ENCODE measurements at regions not wholly inside any gene's neighbourhood (a gene's known extent, or its start where the extent isn't known, plus 50 kb on each side); places are given as distances from the start of the nearest gene placed in this dataset.

- Mint-ChIP-seq H3K4me3 (ENCODE audit: unreplicated experiment) (no peak overlapping the region), H3K9me3 (ENCODE audit: unreplicated experiment) (peaks cover 2% of the 10 kb centered on the region)
These were observed 569.1 kb upstream of the KCND2 start for GRCh38 chr7:119703895-119704294.

GRCh38 chr7:119706608-119707007 is 566.4 kb upstream of the KCND2 start:
- H3K4me3 ChIP-seq (ENCODE audit: insufficient read depth, low read depth, low read length): no peak overlapping the region
- FAIRE-seq (no peak), DNase-seq (ENCODE audit: low read depth) (no peak)
- H3K4me2 ChIP-seq (ENCODE audit: low read length): no peak overlapping the region
- H3K9ac ChIP-seq (ENCODE audit: low read length): no peak overlapping the region
- no peaks in the 10 kb centered on the region for H3K79me2 ChIP-seq (ENCODE audit: insufficient read depth, low read length)
- H3K36me3 Mint-ChIP-seq (ENCODE audit: low read depth, unreplicated experiment): no peaks in the 10 kb centered on the region
- no peak overlapping the region for H3K4me3 Mint-ChIP-seq (ENCODE audit: unreplicated experiment)
- no peaks in the 10 kb centered on the region for H3K4me1 Mint-ChIP-seq (ENCODE audit: low read depth, unreplicated experiment)
- H4K20me1 ChIP-seq (ENCODE audit: insufficient read depth, low read length): no peaks in the 10 kb centered on the region
- no peaks in the 10 kb centered on the region for H3K4me1 ChIP-seq (ENCODE audit: insufficient read depth, low read length)
- H3K36me3 ChIP-seq (ENCODE audit: insufficient read depth, low read length): no peaks in the 10 kb centered on the region
- no peak overlapping the region for H2AFZ ChIP-seq (ENCODE audit: low read depth, low read length)
- TF ChIP-seq CTCF (IDR thresholded peaks at IDR 0.05; ENCODE audit: insufficient read depth, low read depth, low read length) (no peak), EZH2 (IDR thresholded peaks at IDR 0.05; ENCODE audit: insufficient read depth, low read length) (no peak)
- H3K27me3 ChIP-seq (ENCODE audit: insufficient read depth, low read length): no peaks in the 10 kb centered on the region
- H3K9me3 Mint-ChIP-seq (ENCODE audit: unreplicated experiment): peaks cover 2% of the 10 kb centered on the region
- no peak overlapping the region for H3K27ac ChIP-seq (ENCODE audit: low read depth, low read length)
- no peaks in the 10 kb centered on the region for H3K9me3 ChIP-seq (ENCODE audit: insufficient read depth, low read depth, low read length)
- no peaks in the 10 kb centered on the region for H3K27me3 Mint-ChIP-seq (ENCODE audit: low read depth, unreplicated experiment)
- H3K27ac Mint-ChIP-seq (ENCODE audit: unreplicated experiment): no peak overlapping the region

More at GRCh38 chr7:119703895-119704294, 569.1 kb upstream of the KCND2 start:
- H3K4me1 ChIP-seq (ENCODE audit: insufficient read depth, low read length): no peaks in the 10 kb centered on the region
- no peaks in the 10 kb centered on the region for H3K36me3 ChIP-seq (ENCODE audit: insufficient read depth, low read length)
- no peak overlapping the region for H3K9ac ChIP-seq (ENCODE audit: low read length)
- H3K27ac ChIP-seq (ENCODE audit: low read depth, low read length): no peak overlapping the region
- Mint-ChIP-seq H3K36me3 (ENCODE audit: low read depth, unreplicated experiment) (no peaks in the 10 kb centered on the region), H3K27ac (ENCODE audit: unreplicated experiment) (no peak overlapping the region), H3K4me1 (ENCODE audit: low read depth, unreplicated experiment) (no peaks in the 10 kb centered on the region), H3K27me3 (ENCODE audit: low read depth, unreplicated experiment) (no peaks in the 10 kb centered on the region)
- FAIRE-seq: no peak
- no peaks in the 10 kb centered on the region for H4K20me1 ChIP-seq (ENCODE audit: insufficient read depth, low read length)
- DNase-seq (ENCODE audit: low read depth): no peak
- H3K4me2 ChIP-seq (ENCODE audit: low read length): no peak overlapping the region
- H2AFZ ChIP-seq (ENCODE audit: low read depth, low read length): no peak overlapping the region
- no peak for TF ChIP-seq CTCF (IDR thresholded peaks at IDR 0.05; ENCODE audit: insufficient read depth, low read depth, low read length)
- TF ChIP-seq EZH2 (IDR thresholded peaks at IDR 0.05; ENCODE audit: insufficient read depth, low read length): no peak
- no peaks in the 10 kb centered on the region for H3K9me3 ChIP-seq (ENCODE audit: insufficient read depth, low read depth, low read length)
- no peak overlapping the region for H3K4me3 ChIP-seq (ENCODE audit: insufficient read depth, low read depth, low read length)
- H3K27me3 ChIP-seq (ENCODE audit: insufficient read depth, low read length): no peaks in the 10 kb centered on the region
- H3K79me2 ChIP-seq (ENCODE audit: insufficient read depth, low read length): no peaks in the 10 kb centered on the region

GRCh38 chr7:119708891-119709290 is 564.1 kb upstream of the KCND2 start:
- no peak for DNase-seq (ENCODE audit: low read depth)
- Mint-ChIP-seq H3K36me3 (ENCODE audit: low read depth, unreplicated experiment) (no peaks in the 10 kb centered on the region), H3K4me3 (ENCODE audit: unreplicated experiment) (no peak overlapping the region), H3K27ac (ENCODE audit: unreplicated experiment) (no peak overlapping the region), H3K27me3 (ENCODE audit: low read depth, unreplicated experiment) (no peaks in the 10 kb centered on the region), H3K4me1 (ENCODE audit: low read depth, unreplicated experiment) (no peaks in the 10 kb centered on the region), H3K9me3 (ENCODE audit: unreplicated experiment) (peaks cover 4% of the 10 kb centered on the region)
- H3K9me3 ChIP-seq (ENCODE audit: insufficient read depth, low read depth, low read length): no peaks in the 10 kb centered on the region
- no peaks in the 10 kb centered on the region for H3K79me2 ChIP-seq (ENCODE audit: insufficient read depth, low read length)
- no peaks in the 10 kb centered on the region for H3K27me3 ChIP-seq (ENCODE audit: insufficient read depth, low read length)
- TF ChIP-seq CTCF (IDR thresholded peaks at IDR 0.05; ENCODE audit: insufficient read depth, low read depth, low read length) (no peak), EZH2 (IDR thresholded peaks at IDR 0.05; ENCODE audit: insufficient read depth, low read length) (no peak)
- no peaks in the 10 kb centered on the region for H3K36me3 ChIP-seq (ENCODE audit: insufficient read depth, low read length)
- no peak overlapping the region for H2AFZ ChIP-seq (ENCODE audit: low read depth, low read length)
- FAIRE-seq: no peak
- H3K4me3 ChIP-seq (ENCODE audit: insufficient read depth, low read depth, low read length): no peak overlapping the region
- no peaks in the 10 kb centered on the region for H3K4me1 ChIP-seq (ENCODE audit: insufficient read depth, low read length)
- H3K4me2 ChIP-seq (ENCODE audit: low read length): no peak overlapping the region
- no peaks in the 10 kb centered on the region for H4K20me1 ChIP-seq (ENCODE audit: insufficient read depth, low read length)
- H3K9ac ChIP-seq (ENCODE audit: low read length): no peak overlapping the region
- no peak overlapping the region for H3K27ac ChIP-seq (ENCODE audit: low read depth, low read length)

Data from astrocyte (in vitro differentiated cells and primary cell).